ENCODE measurements at regions not wholly inside any gene's neighbourhood (a gene's known extent, or its start where the extent isn't known, plus 50 kb on each side); places are given as distances from the start of the nearest gene placed in this dataset.

GRCh38 chr4:19727141-19727540 lies 524.6 kb upstream of the SLIT2 start:
- ChIA-PET CTCF (interaction anchor here (1.1 kb wide), 1 partner anchor 521 kb away, joined by 4 read pairs; no protein-coding TSS in a partner anchor), POLR2A (no interaction called here)
- Histone ChIP-seq H3F3A (replicated peaks; ENCODE audit: insufficient read depth) (no peaks in the 10 kb centered on the region), H3K27me3 (ENCODE audit: insufficient read depth) (no peaks in the 10 kb centered on the region), H3K9ac (no peak overlapping the region), H3K4me1 (ENCODE audit: control insufficient read depth in 1 of 2, insufficient read depth in 2 of 2, low read depth in 1 of 2, low read length in 1 of 2) (no peaks in the 10 kb centered on the region), H3K27ac (ENCODE audit: low read depth in 2 of 2, low read length in 1 of 2) (no peak overlapping the region), H2AFZ (ENCODE audit: low read depth) (no peak overlapping the region), H3K36me3 (replicated peaks in 1 of 2; ENCODE audit: control insufficient read depth in 1 of 2, insufficient read depth in 2 of 2, low read length in 1 of 2) (no peaks in the 10 kb centered on the region), H3K79me2 (ENCODE audit: insufficient read depth) (no peaks in the 10 kb centered on the region), H3K4me3 (ENCODE audit: low read depth in 2 of 2, low read length in 1 of 2) (no peak overlapping the region), H4K20me1 (ENCODE audit: insufficient read depth) (no peaks in the 10 kb centered on the region), H3K9me2 (no peaks in the 10 kb centered on the region), H3K9me3 (no peaks in the 10 kb centered on the region), H3K4me2 (no peak overlapping the region)
- 89% methylated on average over 8 of the region's 8 CpGs for WGBS (ENCODE audit: low lambda C conversion rate)
- TF ChIP-seq GATA2 (CRISPR knock-in tag; IDR thresholded peaks at IDR 0.05) (no peak), FOSL2 (IDR thresholded peaks at IDR 0.05; ENCODE audit: borderline replicate concordance, low read depth) (no peak), GABPA (IDR thresholded peaks at IDR 0.05; ENCODE audit: low read depth) (no peak), JUND (IDR thresholded peaks at IDR 0.05) (no peak), IRF3 (IDR thresholded peaks at IDR 0.05; ENCODE audit: low read depth, low read length) (no peak), SMC3 (IDR thresholded peaks at IDR 0.05; ENCODE audit: low read depth, low read length) (no peak), RAD21 (IDR thresholded peaks at IDR 0.05; ENCODE audit: low read length) (no peak), ELF1 (IDR thresholded peaks at IDR 0.05) (no peak), NFIC (IDR thresholded peaks at IDR 0.05; ENCODE audit: borderline replicate concordance) (no peak), POLR2AphosphoS5 (IDR thresholded peaks at IDR 0.05; ENCODE audit: low read depth, low read length) (no peak), EZH2phosphoT487 (IDR thresholded peaks at IDR 0.05; ENCODE audit: borderline replicate concordance, low read depth) (no peak), PBX3 (IDR thresholded peaks at IDR 0.05) (no peak), USF2 (IDR thresholded peaks at IDR 0.05; ENCODE audit: borderline replicate concordance, low read depth, low read length) (no peak), ZBTB33 (IDR thresholded peaks at IDR 0.05; ENCODE audit: borderline replicate concordance, low read depth) (no peak)
- DNase-seq: no peak

- H3K27me3 ChIP-seq (ENCODE audit: insufficient read depth): no peaks in the 10 kb centered on the region
- no peak for TF ChIP-seq ELF1 (IDR thresholded peaks at IDR 0.05)
- no peak for TF ChIP-seq SMC3 (IDR thresholded peaks at IDR 0.05; ENCODE audit: low read depth, low read length)
- TF ChIP-seq FOSL2 (IDR thresholded peaks at IDR 0.05; ENCODE audit: borderline replicate concordance, low read depth): no peak
- TF ChIP-seq EZH2phosphoT487 (IDR thresholded peaks at IDR 0.05; ENCODE audit: borderline replicate concordance, low read depth): no peak
- no peak overlapping the region for H3K4me3 ChIP-seq (ENCODE audit: low read depth in 2 of 2, low read length in 1 of 2)
- no peaks in the 10 kb centered on the region for H3K36me3 ChIP-seq (replicated peaks in 1 of 2; ENCODE audit: control insufficient read depth in 1 of 2, insufficient read depth in 2 of 2, low read length in 1 of 2)
- H3K9me3 ChIP-seq: no peaks in the 10 kb centered on the region
- ChIA-PET CTCF (no interaction called here), POLR2A (no interaction called here)
- H3K79me2 ChIP-seq (ENCODE audit: insufficient read depth): no peaks in the 10 kb centered on the region
- H2AFZ ChIP-seq (ENCODE audit: low read depth): no peak overlapping the region
- H3F3A ChIP-seq (replicated peaks; ENCODE audit: insufficient read depth): no peaks in the 10 kb centered on the region
- H3K4me1 ChIP-seq (ENCODE audit: control insufficient read depth in 1 of 2, insufficient read depth in 2 of 2, low read depth in 1 of 2, low read length in 1 of 2): no peaks in the 10 kb centered on the region
- H4K20me1 ChIP-seq (ENCODE audit: insufficient read depth): no peaks in the 10 kb centered on the region
- no peak overlapping the region for H3K27ac ChIP-seq (ENCODE audit: low read depth in 2 of 2, low read length in 1 of 2)
- no peak for DNase-seq
- 81% methylated on average over 3 of the region's 3 CpGs for WGBS (ENCODE audit: low lambda C conversion rate)
- H3K4me2 ChIP-seq: no peak overlapping the region
- H3K9me2 ChIP-seq: no peaks in the 10 kb centered on the region
- no peak overlapping the region for H3K9ac ChIP-seq
Observed at GRCh38 chr4:19725130-19725529, 526.6 kb upstream of the SLIT2 start.

Data from SK-N-SH (cell line).